H9 (cell line): ENCODE measurements at regions not wholly inside any gene's neighbourhood (a gene's known extent, or its start where the extent isn't known, plus 50 kb on each side); places are given as distances from the start of the nearest gene placed in this dataset.
A peak's percentile ranks its signal among the peaks of the same experiment; 100 is the strongest.

Source experiments
- DNase-seq: peaks from one replicate; pipeline ENCODE4 v3.0.0-alpha.2; 2017
- H2AFZ ChIP-seq: one replicate; pipeline ENCODE4 v1.6.1; 2013; ENCODE audit warnings: mild to moderate bottlenecking, low read length, control low read depth, moderate library complexity
- H2AK5ac ChIP-seq: 2 replicates; pipeline ENCODE4 v1.6.1; 2013; ENCODE audit warnings: low read length, control low read depth, mixed read lengths; ENCODE audit not compliant: insufficient read length
- H2BK120ac ChIP-seq: one replicate; pipeline ENCODE4 v1.6.1; 2013; ENCODE audit warnings: low read depth, mild to moderate bottlenecking, low read length, control low read depth, inconsistent platforms; ENCODE audit not compliant: poor library complexity, severe bottlenecking
- H2BK12ac ChIP-seq: 2 replicates; pipeline ENCODE4 v1.6.1; 2013; ENCODE audit warnings: low read length, control low read depth, mixed read lengths, low read depth; ENCODE audit not compliant: insufficient read length
- H2BK15ac ChIP-seq: 2 replicates; pipeline ENCODE4 v1.6.1; 2013; ENCODE audit warnings: low read depth, low read length, control low read depth
- H2BK20ac ChIP-seq: one replicate; pipeline ENCODE4 v1.6.1; 2013; ENCODE audit warnings: low read depth, mild to moderate bottlenecking, low read length, control low read depth, inconsistent platforms; ENCODE audit not compliant: poor library complexity, severe bottlenecking
- H2BK5ac ChIP-seq: 2 replicates; pipeline ENCODE4 v1.6.1; 2013; ENCODE audit warnings: low read length, control low read depth, mixed read lengths; ENCODE audit not compliant: insufficient read length
- H3K14ac ChIP-seq: 2 replicates; pipeline ENCODE4 v1.6.1; 2013; ENCODE audit warnings: low read length, control low read depth; ENCODE audit not compliant: insufficient read depth
- H3K18ac ChIP-seq: 2 replicates; pipeline ENCODE4 v1.6.1; 2013; ENCODE audit warnings: low read depth, mild to moderate bottlenecking, mixed read lengths, low read length, control low read depth; ENCODE audit not compliant: insufficient read length
- H3K23ac ChIP-seq: 2 replicates; pipeline ENCODE4 v1.6.1; 2013; ENCODE audit warnings: low read length, control low read depth, mixed read lengths, low read depth; ENCODE audit not compliant: insufficient read length
- H3K23me2 ChIP-seq: 2 replicates; pipeline ENCODE4 v1.6.1; 2013; ENCODE audit warnings: low read depth, mild to moderate bottlenecking, mixed read lengths, low read length, control low read depth; ENCODE audit not compliant: insufficient read length, poor library complexity, severe bottlenecking
- H3K27ac ChIP-seq: 2 replicates; pipeline ENCODE4 v1.5.1; 2013; ENCODE audit warnings: low read length, control low read depth, mixed read lengths, low read depth; ENCODE audit not compliant: insufficient read length
- H3K27me3 ChIP-seq: 2 replicates; pipeline ENCODE4 v1.6.1; 2013; ENCODE audit warnings: low read length, control low read depth, inconsistent platforms; ENCODE audit not compliant: insufficient read depth
- H3K4ac ChIP-seq: 2 replicates; pipeline ENCODE4 v1.6.1; 2013; ENCODE audit warnings: low read depth, mild to moderate bottlenecking, control low read depth, inconsistent platforms, low read length, moderate library complexity
- H3K4me1 ChIP-seq: 2 replicates; pipeline ENCODE4 v1.6.1; 2013; ENCODE audit warnings: low read length, control low read depth, inconsistent platforms; ENCODE audit not compliant: insufficient read depth
- H3K4me2 ChIP-seq: 2 replicates; pipeline ENCODE4 v1.6.1; 2013; ENCODE audit warnings: low read length, control low read depth, mixed read lengths; ENCODE audit not compliant: insufficient read length, insufficient read depth
- H3K56ac ChIP-seq: 2 replicates; pipeline ENCODE4 v1.6.1; 2013; ENCODE audit warnings: low read depth, mild to moderate bottlenecking, mixed read lengths, low read length, control low read depth; ENCODE audit not compliant: insufficient read length
- H3K79me1 ChIP-seq: 2 replicates; pipeline ENCODE4 v1.6.1; 2013; ENCODE audit warnings: low read depth, mild to moderate bottlenecking, moderate library complexity, low read length, control low read depth, inconsistent platforms; ENCODE audit not compliant: insufficient read depth, poor library complexity, severe bottlenecking
- H3K79me2 ChIP-seq: 2 replicates; pipeline ENCODE4 v1.6.1; 2013; ENCODE audit warnings: low read length, control low read depth, inconsistent platforms; ENCODE audit not compliant: insufficient read depth
- H3K9ac ChIP-seq: 2 replicates; pipeline ENCODE4 v1.6.1; 2013; ENCODE audit warnings: low read length, control low read depth, mixed read lengths; ENCODE audit not compliant: insufficient read length; ENCODE audit errors: extremely low read depth
- H3K9me3 ChIP-seq: one replicate; pipeline ENCODE4 v1.6.1; 2013; ENCODE audit warnings: low read depth, low read length, inconsistent platforms; ENCODE audit not compliant: control insufficient read depth
- H3T11ph ChIP-seq: one replicate; pipeline ENCODE4 v1.6.1; 2013; ENCODE audit warnings: mild to moderate bottlenecking, low read length, control low read depth, inconsistent platforms
- H4K20me1 ChIP-seq: one replicate; pipeline ENCODE4 v1.6.1; 2013; ENCODE audit not compliant: control insufficient read depth, insufficient read length, insufficient read depth
- H4K5ac ChIP-seq: 2 replicates; pipeline ENCODE4 v1.6.1; 2013; ENCODE audit warnings: low read depth, mild to moderate bottlenecking, mixed read lengths, low read length, control low read depth; ENCODE audit not compliant: insufficient read length
- H4K8ac ChIP-seq: replicated peaks from 2 replicates; pipeline ENCODE4 v1.6.1; 2013; ENCODE audit warnings: low read length, control low read depth, mixed read lengths, low read depth; ENCODE audit not compliant: insufficient read length
- H4K91ac ChIP-seq: 2 replicates; pipeline ENCODE4 v1.6.1; 2013; ENCODE audit warnings: low read depth, mild to moderate bottlenecking, moderate library complexity, mixed read lengths, low read length, control low read depth; ENCODE audit not compliant: insufficient read length
- H3K27ac Mint-ChIP-seq, 3 experiments: 2 replicates in 2 of 3; 3 replicates in 1 of 3; pipeline ENCODE4 v1.8.0; 2020 to 2021; ENCODE audit warnings: mixed read lengths in 3 of 3, mild to moderate bottlenecking in 1 of 3, moderate library complexity in 1 of 3
- H3K27me3 Mint-ChIP-seq: 2 replicates; pipeline ENCODE4 v1.8.0; 2021; ENCODE audit warnings: low read depth, mild to moderate bottlenecking, moderate library complexity, mixed read lengths
- H3K36me3 Mint-ChIP-seq, 3 experiments: 2 replicates in 2 of 3; 3 replicates in 1 of 3; pipeline ENCODE4 v1.8.0; 2020 to 2021; ENCODE audit warnings: low read depth in 3 of 3, mixed read lengths in 3 of 3; ENCODE audit not compliant: insufficient read depth in 1 of 3
- H3K4me1 Mint-ChIP-seq, 2 experiments: 2 replicates each; pipeline ENCODE4 v1.8.0; 2020; ENCODE audit warnings: mixed read lengths in 2 of 2
- H3K4me3 Mint-ChIP-seq, 2 experiments: 2 replicates in 1 of 2; 3 replicates in 1 of 2; pipeline ENCODE4 v1.8.0; 2020 to 2021; ENCODE audit warnings: mild to moderate bottlenecking in 2 of 2, mixed read lengths in 2 of 2, moderate library complexity in 1 of 2
- H3K9me3 Mint-ChIP-seq, 2 experiments: 2 replicates in 1 of 2; 3 replicates in 1 of 2; pipeline ENCODE4 v1.8.0; 2020; ENCODE audit warnings: mild to moderate bottlenecking in 2 of 2, mixed read lengths in 2 of 2, moderate library complexity in 1 of 2
- whole genome bisulfite sequencing: extraction: QIAGEN DNeasy Blood & Tissue Kit; methylation state at CpG from one replicate; pipeline ENCODE4 v1.1.7; 2013; ENCODE audit warnings: missing lambda C conversion rate, low lambda C conversion rate, mixed read lengths; ENCODE audit not compliant: insufficient read length; ENCODE audit errors: extremely low coverage; 5-methylcytosine and 5-hydroxymethylcytosine counted together
- TF ChIP-seq, protein P1 (sequence below): fragments of 200-600 bp; sonication (generic); conservative IDR thresholded peaks from 3 replicates; pipeline ENCODE4 v1.8.0; 2021; ENCODE audit warnings: antibody characterized with exemption, mild to moderate bottlenecking

DNA sequence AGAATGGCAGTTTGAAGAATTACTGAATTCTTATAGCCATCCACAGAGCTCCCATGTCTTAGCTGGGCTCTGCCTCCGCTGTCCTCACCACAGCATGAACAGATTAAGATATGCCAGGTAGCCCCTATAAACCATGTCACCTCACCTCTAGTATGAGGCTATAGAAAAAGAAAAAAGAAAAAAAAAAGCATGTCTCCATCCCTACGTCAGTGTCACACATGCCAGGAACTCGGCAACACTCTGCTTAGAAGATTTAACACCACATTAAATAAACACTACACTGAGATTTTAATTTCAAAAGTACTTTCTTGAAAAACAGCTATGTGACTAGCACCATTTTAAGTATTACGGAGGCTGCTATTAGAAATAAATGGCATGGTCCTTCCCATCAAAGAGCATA, 149.4 kb downstream of the CAPZA3 start:
- Mint-ChIP-seq H3K27me3 (no peaks in the 10 kb centered on the region; the same call in 1 of the 2 replicates), H3K4me1 (peaks cover 29 to 30% of the 10 kb centered on the region in 2 experiments), H3K4me3 (no peak overlapping the region), H3K27ac (peak overlapping the region in 1 of 3 experiments; percentile 83; a peak in 1 of 7 replicates), H3K36me3 (peaks cover 0 to 16% (median 3%) of the 10 kb centered on the region in 3 experiments; a peak in 5 of 7 replicates), H3K9me3 (peaks cover 14 to 15% of the 10 kb centered on the region in 2 experiments; a peak in 4 of 5 replicates)
- H2AFZ ChIP-seq = no peak overlapping the region
- H3K23ac ChIP-seq = no peak overlapping the region
- H3K27me3 ChIP-seq = no peaks in the 10 kb centered on the region
- H3T11ph ChIP-seq = no peak overlapping the region
- no peak overlapping the region for H3K27ac ChIP-seq
- no peak overlapping the region for H2BK15ac ChIP-seq
- H4K91ac ChIP-seq = no peak overlapping the region
- no peak overlapping the region for H2BK120ac ChIP-seq
- H3K79me2 ChIP-seq = no peaks in the 10 kb centered on the region
- no peak overlapping the region for H3K4ac ChIP-seq
- no peak overlapping the region for H2BK12ac ChIP-seq
- H3K56ac ChIP-seq = no peak overlapping the region
- no peak overlapping the region for H4K8ac ChIP-seq
- H4K20me1 ChIP-seq = no peaks in the 10 kb centered on the region
- no peak overlapping the region for H3K14ac ChIP-seq
- H2BK5ac ChIP-seq = no peak overlapping the region
- H3K9me3 ChIP-seq = no peaks in the 10 kb centered on the region
- H3K23me2 ChIP-seq = no peaks in the 10 kb centered on the region
- peaks cover 5% of the 10 kb centered on the region; the same call in 1 of the 2 replicates for H3K4me1 ChIP-seq
- H3K9ac ChIP-seq = no peak overlapping the region
- H2BK20ac ChIP-seq = no peak overlapping the region
- H3K4me2 ChIP-seq = no peak overlapping the region
- no peak overlapping the region for H3K18ac ChIP-seq
- no peak for DNase-seq
- TF ChIP-seq, protein P1, sequence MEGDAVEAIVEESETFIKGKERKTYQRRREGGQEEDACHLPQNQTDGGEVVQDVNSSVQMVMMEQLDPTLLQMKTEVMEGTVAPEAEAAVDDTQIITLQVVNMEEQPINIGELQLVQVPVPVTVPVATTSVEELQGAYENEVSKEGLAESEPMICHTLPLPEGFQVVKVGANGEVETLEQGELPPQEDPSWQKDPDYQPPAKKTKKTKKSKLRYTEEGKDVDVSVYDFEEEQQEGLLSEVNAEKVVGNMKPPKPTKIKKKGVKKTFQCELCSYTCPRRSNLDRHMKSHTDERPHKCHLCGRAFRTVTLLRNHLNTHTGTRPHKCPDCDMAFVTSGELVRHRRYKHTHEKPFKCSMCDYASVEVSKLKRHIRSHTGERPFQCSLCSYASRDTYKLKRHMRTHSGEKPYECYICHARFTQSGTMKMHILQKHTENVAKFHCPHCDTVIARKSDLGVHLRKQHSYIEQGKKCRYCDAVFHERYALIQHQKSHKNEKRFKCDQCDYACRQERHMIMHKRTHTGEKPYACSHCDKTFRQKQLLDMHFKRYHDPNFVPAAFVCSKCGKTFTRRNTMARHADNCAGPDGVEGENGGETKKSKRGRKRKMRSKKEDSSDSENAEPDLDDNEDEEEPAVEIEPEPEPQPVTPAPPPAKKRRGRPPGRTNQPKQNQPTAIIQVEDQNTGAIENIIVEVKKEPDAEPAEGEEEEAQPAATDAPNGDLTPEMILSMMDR = no peak
- no peaks in the 10 kb centered on the region for H3K79me1 ChIP-seq
- H4K5ac ChIP-seq = no peak overlapping the region
- no CpG with 5 or more reads among the region's 4 CpGs for WGBS
- H2AK5ac ChIP-seq = no peak overlapping the region
